HG03520 (cell line): ENCODE measurements at regions not wholly inside any gene's neighbourhood (a gene's known extent, or its start where the extent isn't known, plus 50 kb on each side); places are given as distances from the start of the nearest gene placed in this dataset.
"Not testable (repeated sequence)": the region's sequence is repeated elsewhere in the genome, so short reads cannot be mapped to it uniquely, and the experiment has no call there.

Experiments
- ATAC-seq: cut with Tn5 transposase; IDR thresholded peaks from one replicate; pipeline ENCODE4 v1.9.1; 2021; ENCODE audit warnings: mild to moderate bottlenecking, moderate library complexity; ENCODE audit not compliant: unreplicated experiment

DNA sequence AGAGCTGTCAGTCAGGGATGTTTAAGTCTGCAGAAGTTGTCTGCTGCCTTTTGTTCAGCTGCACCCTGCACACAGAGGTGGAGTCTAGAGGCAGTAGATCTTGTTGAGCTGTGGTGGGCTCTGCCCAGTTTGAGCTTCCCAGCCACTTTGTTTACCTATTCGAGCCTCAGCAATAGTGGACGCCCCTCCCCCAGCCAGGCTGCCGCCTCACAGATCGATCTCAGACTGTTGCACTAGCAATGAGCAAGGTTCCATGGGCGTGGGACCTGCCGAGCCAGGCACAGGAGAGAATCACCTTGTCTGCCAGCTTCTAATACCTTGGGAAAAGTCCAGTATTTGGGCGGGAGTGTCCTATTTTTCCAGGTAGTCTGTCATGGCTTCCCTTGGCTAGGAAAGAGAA is 225.1 kb upstream of the RASA1 start:
- ATAC-seq: no peak

DNA sequence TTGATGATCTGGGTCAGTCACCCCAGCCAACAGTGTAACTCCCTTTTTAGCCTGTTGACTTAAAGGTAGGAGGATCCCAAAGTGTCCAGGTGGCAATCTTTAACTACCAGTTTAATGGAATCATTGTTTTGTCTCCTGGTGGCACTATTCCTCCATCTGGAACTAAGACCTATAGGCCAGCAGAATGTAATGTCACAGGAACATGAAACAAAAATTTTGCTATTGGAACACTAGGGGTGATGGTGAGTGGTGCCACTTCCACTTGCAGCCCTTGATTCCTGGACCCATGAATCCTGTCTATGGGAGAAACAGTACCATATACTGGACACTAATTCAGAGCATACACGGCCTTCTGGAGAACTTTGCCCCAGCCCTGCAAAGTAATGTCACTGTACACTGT is 219.5 kb upstream of the RASA1 start:
- no peak for ATAC-seq

DNA sequence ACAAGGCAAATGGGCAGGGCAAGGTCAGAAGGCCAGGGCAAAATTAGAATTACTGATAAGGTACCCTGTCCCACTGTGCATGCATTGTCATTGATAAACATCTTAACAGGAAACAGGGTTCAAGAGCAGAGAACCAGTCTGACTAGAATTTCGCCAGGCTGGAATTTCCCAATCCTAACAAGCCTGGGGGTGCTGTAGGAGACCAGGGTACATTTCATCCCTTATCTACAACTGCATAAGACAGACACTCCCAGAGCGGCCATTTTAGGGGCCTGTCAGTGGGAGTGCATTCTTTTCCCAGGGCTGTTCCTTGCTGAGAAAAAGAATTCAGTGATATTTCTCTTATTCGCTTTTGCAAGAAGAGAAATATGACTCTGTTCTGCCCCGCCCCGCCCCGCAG is 218.7 kb upstream of the RASA1 start:
- not testable (repeated sequence) for ATAC-seq

DNA sequence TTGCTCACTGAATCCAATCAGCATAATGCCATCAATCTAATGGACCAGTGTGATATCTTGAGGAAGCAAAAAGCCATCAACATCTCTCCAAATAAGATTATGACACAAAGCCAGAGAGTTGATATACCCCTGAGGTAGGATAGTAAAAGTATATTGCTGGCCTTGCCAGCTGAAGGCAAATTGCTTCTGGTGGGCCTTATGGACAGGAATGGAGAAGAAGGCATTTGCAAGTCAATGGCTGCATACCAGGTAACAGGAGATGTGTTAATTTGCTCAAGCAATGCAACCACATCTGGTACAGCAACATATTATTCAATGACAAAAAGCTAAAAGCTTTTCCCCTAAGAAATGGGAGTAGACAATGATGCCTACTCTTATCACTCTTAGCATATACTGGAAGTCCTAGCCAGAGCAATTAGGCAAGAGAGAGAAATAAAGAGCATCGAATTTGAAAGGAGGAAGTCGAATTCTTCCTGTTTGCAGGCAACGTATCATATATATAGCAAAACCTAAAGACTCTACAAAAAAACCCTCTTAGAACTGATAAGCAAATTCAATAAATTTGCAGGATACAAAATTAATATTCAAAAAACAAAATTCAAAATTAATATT is 216.1 kb upstream of the RASA1 start:
- ATAC-seq: no peak

DNA sequence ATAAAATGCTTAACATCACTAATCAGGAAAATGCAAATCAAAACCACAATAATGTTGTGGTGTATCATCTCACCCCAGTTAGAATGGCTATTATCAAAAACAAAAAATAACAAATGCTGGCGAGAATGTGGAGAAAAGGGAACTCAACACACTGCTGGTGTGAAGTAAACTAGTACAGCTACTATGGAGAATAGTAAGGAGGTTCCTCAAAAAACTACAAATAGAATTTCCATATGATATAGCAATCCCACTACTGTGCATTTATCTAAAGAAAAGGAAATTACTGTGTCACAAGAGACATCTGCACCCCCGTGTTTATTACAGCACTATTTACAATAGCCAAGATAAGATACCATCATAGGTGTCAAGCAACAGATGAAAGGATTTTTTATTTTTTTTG is 214.5 kb upstream of the RASA1 start:
- ATAC-seq: no peak

DNA sequence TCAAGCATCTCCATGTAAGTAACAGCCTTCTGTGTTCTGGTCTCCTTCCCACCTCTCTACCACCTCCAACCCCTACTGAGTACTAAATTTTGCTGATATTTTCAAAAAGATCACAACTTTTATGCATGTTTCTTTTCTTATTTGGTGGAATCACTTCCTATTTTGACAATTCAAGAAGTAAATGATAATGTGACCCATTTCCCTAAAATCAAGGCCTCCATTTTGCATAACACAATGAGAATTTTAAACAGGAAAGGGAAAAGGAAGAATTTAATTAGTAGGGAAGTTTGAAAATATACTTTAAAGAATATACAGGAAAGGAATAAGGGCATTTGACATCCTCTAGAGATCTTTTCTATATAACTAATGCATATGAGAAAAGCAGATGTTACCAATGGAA is 212.9 kb upstream of the RASA1 start:
- no peak for ATAC-seq

DNA sequence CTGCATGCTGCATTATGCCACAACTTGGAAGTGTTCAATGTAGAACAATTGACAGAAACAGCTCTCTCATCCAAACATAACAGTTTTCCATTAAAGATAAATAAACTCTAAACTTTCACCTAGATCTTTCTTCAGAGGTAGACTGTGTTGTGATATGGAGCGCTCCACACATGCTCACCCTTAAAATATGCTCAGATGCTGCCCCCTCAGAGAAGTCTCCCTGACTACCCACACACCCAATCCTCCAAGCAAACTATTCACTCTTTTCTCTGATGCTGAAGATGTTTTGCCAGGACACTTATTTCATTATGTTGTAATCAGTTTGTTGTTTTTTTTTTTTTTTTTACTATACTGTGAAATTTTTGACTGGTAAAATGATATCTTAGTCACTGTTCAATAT is 206.6 kb upstream of the RASA1 start:
- ATAC-seq: no peak

DNA sequence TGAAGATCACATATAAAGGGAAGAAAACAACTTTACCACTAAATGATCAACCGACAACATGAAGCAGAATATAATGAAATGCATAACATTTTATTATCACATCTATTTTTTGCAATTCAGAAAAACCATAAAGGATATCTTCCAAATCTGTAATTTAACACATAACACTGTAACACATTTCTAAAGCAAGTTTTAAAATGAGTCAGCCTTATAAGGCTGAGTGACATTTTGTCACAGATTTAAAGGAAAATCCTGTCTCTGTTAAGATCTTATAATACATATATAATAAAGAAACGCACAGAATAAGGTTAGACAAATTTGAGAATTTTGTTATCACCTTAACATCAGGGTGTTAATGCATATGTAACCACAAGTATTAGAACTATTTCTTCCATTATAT is 198.4 kb upstream of the RASA1 start:
- no peak for ATAC-seq

DNA sequence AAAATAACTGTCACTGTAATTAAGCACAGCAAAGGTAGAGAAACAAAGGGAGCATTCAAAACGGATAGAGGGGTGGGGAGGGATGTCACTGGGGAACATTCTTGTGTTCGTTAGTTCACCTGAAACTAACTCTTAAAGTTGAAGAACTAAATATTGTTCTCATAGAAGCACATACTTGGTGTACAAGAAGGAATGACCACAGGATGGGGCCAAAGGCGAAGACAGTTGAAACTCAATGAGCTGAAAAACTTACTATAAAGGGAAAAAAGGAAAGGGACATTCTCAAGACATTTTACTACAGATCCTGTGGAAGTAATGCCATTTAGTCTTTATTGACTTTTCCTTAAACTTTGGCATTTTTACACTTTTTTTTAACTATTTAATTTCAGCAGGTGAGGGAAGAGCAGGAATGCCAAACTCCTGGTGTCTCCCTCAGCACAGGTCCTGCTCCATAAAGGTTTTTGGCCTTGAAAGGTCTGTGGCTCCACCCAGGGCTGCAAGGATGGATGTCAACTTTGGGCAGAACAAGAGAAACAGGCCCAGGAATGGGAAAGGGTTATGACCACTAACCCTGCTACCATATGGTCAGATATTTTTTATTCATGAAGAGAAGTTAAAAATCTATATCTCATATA is 197.6 kb upstream of the RASA1 start:
- peak; percentile 55 for ATAC-seq

DNA sequence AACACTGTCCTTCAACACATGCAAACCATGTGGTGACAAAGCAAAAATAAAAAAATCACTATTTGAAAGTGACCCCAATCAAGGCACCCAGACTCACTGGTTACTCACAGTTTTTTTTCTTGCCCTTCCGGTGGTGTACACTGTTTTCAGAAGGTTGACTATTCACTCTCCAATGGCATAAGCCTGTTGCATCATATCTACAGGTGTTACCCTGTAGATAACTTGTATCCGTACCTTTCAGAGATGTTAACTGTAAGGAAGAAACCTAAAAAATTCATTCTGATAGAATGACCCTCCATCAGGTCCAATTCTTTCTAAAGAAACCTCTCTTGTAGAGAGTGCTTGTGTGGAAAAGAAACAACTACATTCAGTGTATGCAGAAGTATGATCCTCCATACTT is 193.6 kb upstream of the RASA1 start:
- no peak for ATAC-seq

DNA sequence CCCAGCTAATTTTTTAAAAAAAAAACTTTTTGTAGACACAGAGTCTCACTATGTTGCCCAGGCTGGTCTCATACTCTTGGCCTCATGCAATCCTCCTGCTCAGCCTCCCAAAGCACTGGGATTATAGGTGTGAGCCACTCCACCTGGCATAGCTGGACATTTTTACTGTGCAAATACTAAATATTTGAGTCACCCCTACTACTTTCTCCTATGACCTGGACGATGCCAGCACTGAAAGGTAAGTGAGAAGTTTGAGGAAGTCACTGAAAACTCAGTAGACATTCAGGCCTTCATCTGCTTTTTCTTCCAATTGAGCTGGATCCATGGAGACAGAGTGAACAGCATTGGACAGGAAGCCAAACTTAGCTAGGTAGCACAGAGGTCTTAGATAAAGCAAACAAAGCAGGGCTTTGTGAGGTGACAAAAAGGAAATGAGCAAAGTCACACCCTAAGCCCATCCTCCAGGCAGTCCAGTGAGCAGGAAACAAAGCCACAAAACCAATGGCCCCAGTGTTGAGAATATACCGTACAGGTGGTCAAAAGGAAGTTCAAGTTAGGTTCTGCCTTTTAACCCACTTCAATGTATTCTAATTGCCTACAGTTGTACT is 192.6 kb upstream of the RASA1 start:
- ATAC-seq: peak; percentile 88

DNA sequence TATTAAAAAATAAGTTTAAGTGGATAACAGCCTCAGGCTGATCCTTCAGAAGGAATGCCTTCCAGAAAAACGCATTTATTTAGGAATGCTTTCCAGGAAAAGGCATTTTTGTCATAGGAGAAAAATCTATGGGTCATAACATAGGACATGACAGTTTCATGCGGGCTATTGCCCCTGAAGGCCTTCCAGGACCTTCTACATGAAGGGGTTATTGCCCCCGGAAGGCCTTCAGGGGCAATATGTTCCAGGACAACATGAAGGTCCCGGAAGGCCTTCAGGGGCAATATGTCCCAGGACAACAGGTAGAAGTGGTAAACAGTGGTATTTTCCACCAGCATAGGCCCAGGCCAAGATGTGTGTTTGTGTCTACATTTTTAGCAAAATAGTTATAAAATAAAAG is 191.3 kb upstream of the RASA1 start:
- no peak for ATAC-seq

DNA sequence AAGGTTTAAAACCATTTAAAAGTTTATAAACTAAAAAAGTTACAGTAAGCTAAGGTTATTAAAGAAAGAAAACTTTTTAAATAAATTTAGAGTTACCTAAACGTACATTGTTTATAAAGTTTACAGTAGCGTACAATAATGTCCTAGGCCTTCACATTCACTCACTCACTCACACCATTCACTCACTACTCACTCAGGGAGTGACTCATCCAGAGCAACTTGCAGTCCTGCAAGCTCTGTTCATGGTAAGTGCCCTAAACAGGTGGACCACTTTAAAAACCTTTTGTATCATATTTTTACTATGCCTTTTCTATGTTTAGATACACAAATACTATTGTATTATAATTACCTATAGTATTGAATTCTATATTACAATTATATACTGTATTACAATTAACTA is 190.8 kb upstream of the RASA1 start:
- no peak for ATAC-seq

DNA sequence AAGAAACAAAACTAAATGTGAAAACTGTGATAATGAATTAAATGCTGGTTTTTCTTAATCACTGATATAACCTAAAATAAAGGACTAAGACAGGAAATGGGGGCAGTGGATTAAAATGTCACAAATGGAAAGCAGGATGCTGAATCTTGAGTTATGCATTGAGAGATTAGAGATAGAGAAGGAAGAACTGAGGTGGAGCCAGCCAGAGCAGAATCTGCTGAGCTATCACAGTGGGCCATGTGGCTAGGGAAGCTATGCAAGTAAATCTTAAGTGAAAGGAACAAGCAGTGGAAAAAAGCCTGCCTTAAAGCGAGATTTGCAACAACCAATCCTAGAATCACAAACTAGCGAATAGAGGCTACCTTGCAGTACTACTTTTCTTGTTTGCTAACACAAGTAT is 188.5 kb upstream of the RASA1 start:
- no peak for ATAC-seq

DNA sequence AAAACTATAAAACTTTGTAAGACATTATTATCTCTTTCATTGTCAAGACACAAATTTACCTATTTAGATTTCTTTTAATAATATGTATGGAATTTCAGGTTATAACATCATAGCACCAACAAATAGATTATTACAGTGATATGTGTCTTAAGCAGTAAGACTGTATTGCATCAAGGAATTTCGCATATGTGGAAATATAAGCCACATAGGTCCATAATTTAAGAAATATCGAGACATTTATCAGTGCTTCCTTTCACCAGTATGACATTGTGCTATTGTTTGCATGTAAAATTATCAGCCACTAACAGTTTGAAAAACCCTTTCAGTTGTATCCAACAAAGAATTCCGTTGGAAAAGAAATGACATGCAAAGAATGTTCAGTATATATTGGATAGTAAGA is 186.7 kb upstream of the RASA1 start:
- ATAC-seq: no peak

DNA sequence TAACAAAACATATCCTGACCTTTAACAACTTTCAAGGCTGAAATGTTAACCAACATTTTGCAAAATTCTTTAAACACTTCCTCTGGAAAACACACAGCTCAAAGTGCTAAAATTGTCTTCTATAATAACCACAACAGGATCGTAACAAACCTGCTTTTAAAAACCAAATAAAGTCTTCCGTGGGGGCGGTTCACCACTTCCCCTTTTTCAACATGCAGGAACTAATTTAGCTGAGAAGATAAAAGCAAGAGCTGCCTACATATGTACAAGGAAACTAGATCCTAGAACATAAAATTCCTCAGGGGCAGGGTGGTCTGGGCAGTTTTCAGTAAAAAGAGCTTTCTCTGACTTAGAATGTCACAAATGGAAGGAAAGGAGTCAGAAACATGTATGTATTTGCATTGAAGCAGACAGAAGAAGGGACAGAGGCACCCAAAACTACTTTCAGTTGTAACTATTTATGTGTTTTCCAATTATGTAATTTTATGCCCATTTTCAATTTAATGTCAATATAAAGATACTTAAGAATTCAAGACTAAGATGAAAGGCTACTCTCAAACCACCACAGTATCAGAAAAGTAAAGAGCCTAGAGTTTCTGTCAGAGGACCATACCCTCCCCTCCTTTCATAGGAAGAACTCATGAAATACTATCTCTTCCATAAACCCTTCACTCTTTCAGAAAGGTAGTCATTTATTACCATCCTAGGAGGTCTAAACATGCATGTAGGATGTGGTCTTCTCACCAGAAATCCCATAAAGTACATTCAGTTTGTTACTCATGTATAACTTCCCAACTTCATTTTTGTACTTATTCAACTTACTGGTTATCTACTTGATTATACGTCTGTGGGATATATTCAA is 185.9 kb upstream of the RASA1 start:
- ATAC-seq: peak; percentile 92

DNA sequence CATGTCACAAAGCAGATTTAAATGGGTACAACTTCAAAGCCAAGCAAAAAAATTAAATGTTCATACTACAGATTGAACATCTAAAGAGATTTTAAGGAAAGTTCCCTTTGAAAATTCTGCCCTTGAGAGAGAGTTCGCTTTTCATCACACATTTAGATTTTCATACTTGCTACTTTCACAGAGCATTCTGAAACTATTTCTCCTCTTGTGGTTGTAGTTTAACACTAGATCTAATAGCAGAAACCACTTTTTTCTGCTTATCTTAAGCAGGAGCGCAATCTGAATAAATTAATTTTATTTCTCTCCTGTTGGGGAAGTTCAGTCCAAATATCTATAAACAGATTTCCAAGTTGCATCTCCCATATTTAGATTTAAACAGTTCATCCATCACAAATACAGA is 173.3 kb upstream of the RASA1 start:
- no peak for ATAC-seq

DNA sequence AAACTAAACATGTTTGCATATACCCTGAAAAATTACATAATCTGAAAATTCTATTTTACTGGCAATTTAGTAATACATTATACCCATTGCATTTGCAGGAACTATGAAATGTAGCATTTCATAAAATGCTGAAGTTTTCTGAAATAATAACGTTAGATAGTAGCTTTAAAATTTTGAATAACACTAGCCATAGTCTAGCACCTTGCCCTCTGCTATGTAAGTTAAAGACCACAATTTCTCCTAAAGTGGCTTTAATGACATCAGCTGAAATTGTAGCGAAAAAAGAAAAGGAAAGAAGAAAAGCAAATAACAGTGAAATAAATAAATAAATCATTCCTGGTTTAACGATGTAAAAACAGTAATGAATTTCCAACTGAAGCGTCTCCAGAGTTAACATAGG is 172.8 kb upstream of the RASA1 start:
- no peak for ATAC-seq

DNA sequence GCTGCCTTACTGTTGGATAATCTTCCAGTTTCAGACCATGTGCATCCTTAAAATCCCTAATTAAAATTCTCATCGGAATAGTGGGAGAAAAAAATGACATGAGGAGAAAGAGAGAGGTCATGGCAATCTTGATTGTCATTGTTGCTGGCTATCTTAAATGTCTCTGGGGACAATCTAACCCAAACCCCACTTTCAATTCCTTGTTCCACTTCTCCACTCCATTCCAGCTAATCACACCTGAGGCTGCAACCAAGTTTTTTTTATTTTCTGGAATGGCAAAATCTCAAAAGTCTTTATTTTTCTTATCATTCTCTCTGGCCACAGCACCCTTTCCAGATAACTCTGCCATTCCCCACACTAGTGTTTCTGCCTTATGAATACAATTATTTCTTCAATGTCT is 171.9 kb upstream of the RASA1 start:
- ATAC-seq: no peak

DNA sequence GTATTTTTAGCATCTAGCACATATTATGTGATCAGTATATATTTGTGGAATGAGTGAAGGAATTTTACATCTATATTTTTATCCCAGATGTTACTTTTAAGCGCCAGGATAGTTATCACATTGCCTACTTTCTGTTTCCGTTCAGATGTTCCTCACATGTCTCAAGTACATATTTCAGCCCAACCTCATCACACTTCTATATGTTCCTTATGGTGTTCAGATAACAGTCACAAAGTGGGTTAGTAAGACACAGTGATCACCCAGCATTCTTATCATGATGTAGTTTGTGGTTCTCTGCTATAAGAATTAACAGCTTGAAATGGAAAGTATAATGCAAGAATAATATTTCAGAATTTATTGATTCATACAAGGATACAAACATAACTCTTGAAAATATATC is 170.0 kb upstream of the RASA1 start:
- ATAC-seq: no peak

DNA sequence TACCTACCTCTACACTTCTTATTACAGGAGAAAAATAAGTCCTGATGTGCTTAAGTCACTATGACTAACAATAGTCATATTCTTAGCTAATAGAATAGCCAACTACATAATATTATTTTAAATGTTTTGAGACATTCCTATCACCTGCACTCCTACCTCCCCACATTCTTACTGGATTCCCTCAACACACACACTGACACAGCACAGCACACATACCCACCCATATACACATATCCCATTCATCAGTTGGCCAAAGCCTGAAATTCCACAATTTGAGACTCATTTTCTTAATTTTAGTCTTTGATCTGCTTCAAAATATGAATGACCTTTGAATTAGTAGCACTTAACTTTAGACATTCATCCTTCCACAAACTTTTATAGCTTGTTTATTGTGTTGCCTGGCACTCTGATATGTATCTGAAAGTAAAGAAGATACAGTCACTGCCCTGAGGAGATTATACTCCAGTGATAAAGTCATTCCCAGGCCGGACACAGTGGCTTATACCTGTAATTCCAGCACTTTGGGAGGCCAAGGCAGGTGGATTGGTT is 168.3 kb upstream of the RASA1 start:
- no peak for ATAC-seq

DNA sequence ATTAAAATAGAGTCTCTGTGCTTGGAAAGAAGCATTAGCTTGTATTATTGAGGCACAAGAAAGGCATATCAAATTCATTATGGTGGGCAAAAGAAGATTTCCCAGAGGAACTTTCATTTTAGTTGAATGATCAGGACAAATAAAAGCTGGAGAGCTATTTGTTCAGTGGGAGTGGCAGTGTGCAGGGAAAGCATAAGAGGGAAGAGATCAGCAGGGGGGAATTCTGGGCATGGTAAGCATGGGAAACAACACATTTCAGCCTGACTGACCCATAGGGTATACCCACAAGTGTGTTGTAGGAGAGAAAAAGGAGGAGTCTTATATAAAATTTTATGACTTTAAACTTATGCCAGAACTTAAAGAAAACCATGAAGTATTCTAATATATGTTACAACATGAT is 167.7 kb upstream of the RASA1 start:
- ATAC-seq: no peak
